Inflammatory macrophage treated with lipopolysaccharide for 1 hour (primary cell): ENCODE measurements at regions not wholly inside any gene's neighbourhood (a gene's known extent, or its start where the extent isn't known, plus 50 kb on each side); places are given as distances from the start of the nearest gene placed in this dataset.

Experiments
- DNase-seq, 2 donors: peaks; one replicate each; pipeline ENCODE4 v3.0.0-alpha.2; 2020 to 2022

DNA sequence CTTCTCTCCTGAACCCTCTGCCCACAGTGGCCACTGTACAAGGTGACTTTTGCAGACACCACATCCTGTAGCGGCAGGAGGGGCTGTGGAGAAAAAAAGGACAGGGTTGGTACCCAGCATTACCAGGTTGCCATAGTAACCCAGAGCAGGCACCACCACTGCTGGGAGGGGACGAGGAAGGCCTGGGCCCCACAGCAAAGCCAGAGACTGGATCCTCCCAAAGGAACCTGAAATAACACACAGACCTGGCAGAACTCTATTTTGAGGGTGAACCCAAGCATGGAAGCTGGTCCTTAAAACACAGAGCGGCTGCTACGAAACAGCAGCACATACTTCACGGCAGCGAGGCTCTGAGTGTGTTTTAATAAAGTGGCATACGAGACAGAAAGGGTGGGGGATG lies 380.6 kb downstream of the CTTN start:
- no peak for DNase-seq

DNA sequence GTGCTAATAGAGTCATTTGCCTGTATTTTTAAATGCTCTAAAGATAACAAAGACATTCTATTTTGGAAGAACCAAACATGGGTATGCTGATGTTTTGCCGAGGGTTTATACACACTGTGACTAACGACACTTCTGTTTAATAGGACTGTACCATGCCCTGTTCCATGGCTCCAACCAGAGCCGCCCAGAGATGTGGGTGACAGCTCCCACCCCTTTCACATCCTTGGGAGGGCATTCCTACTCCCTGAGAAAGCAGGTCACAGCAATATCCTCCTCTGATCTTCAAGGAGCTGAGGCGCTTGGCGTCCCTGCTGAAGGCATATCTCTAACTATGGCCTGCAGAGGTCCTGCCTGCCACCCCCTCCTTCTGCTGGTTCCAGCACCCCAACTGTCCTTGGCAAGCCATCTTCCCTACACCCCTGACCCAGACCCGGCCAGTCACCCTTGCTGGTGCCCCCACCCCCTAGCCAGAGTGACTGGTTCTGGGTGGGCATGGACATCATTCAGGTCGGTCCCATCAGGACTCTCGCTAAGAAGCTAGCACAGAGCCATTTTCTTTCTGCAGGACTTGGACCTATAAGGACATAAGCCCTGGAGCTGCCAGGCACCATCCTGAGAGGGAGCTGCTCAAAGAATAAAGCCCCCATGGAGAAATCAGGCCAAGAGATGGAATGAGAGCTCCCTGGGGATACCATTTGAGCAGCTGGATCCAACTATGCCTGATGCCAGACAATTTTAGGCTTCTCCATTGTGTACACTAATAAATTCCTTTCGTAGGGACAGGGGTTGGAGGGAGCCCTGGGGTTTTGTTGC lies 381.3 kb downstream of the CTTN start:
- no peak for DNase-seq

DNA sequence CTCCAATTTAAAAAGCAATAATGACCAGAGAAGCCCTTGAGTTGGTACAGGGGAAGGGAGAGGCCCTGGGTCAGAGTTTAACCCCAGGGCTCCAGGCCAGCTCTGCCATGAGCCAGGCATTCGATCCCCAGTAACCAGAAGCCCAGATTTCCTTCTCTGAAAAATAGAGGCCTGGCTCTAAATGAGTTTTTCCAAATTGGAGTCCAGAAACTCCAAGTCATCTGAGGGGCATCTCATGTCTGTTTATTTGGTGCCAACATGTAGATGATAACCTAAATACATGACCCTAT lies 381.9 kb downstream of the CTTN start:
- DNase-seq = no peak

DNA sequence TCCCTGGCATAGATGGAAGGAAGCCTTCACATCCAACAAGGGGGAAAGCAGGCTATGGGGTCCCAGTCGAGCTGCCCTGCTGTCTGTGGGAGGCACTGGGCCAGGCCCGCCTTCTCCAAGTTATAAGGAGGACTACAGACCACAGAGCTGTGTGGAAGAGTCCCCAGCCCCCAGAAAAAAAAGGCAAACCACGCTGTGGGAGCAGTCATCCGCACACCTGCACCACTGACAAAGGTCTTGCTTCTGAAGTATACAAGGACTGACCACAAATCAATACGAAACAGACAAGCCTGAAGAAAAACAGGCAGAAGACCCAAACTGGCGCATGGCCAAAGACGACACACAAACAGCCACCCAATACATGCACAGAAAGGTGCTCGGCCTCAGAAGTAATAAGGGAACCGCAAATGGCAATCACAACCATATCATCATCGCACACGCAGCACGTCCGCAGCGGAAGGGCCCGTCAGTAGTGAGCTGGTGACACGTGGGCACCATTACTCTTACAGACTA lies 384.1 kb downstream of the CTTN start:
- no peak for DNase-seq

DNA sequence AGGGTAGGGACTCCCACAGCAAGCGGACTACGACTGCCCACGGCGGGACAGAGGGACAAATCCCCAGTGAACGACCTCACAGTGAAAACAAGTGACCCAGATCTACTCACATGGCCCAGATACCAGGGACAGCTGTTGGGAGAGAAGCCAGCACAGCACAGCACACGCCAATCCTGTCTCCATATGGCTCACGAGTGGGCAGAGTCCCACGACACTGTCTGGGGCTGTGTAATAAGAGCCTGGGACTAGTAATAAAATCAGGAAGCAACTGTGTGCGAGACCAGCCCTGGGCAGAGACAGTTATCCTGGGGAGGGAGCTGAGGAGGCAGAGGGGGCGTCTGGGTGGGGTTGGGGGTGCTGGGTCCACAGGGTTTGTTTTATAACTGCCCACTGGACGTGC lies 385.0 kb downstream of the CTTN start:
- DNase-seq = no peak

DNA sequence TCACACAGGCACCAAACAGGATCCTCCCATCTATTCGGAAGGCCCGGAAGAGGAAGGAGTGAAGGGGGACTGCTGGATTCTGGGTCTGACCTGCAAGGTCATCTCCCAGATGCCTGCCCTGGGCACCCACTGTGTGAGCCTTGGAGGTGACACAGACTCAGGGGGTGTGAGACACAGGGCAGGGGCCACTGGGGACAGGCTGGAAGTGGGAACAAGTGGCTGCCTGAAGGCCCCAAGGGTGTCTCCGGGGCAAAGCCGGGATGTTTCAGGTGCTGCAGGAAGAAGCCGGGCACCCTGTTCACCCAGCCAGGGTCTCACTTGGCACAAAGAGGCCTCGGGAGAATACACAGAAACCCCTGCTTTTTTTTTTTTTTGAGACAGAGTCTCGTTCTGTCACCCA lies 385.5 kb downstream of the CTTN start:
- DNase-seq = no peak

DNA sequence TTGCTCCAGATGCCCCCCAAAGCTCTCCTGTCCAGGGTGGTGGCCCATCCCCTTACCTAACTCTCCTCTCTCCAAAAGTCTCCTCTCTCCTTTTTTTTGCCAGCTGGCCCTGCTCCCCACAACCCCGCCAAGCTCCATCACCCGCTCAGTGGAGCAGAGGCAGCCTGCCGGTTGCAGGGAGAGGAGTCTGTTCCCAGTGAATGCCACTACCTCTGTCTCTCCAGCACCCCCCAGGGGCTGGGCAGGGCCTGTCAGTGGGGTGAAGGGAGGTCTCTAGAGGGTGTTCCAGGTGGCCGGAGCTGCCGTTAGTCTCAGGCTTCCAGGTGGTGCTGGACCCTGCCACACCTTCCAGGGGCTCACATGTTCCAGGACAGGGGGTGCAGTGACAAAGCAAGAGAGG lies 387.0 kb downstream of the CTTN start:
- no peak for DNase-seq

DNA sequence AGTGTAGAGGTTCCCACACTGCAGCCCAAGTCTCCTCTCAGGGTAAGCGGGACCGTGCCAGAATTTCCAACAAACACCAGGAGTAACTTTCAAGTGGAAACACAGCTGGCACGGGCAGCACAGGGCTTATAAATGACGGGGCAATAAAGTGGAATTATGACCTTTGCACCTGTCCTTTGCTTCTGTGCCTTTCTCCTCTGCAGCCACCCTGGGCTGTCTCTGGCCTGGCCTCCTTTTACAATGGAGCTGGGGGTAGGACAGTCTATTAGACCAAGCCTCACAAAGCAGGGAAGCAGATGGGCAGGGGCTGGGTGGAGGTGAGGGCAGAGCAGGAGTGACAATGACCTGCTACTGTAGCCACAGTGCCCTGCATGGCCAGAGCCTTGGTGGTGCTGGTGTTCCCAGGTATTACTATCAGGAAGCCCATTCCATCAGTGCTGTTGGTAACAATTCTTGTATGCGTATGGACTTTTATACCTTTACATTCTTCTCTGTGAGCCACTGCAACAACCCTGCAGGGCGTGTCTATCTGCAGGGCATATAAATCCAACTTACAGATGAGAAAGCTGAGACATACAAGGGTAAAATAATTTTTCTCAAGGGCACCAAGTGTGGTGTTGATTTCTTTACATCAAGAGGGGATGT lies 387.8 kb downstream of the CTTN start:
- DNase-seq = no peak

DNA sequence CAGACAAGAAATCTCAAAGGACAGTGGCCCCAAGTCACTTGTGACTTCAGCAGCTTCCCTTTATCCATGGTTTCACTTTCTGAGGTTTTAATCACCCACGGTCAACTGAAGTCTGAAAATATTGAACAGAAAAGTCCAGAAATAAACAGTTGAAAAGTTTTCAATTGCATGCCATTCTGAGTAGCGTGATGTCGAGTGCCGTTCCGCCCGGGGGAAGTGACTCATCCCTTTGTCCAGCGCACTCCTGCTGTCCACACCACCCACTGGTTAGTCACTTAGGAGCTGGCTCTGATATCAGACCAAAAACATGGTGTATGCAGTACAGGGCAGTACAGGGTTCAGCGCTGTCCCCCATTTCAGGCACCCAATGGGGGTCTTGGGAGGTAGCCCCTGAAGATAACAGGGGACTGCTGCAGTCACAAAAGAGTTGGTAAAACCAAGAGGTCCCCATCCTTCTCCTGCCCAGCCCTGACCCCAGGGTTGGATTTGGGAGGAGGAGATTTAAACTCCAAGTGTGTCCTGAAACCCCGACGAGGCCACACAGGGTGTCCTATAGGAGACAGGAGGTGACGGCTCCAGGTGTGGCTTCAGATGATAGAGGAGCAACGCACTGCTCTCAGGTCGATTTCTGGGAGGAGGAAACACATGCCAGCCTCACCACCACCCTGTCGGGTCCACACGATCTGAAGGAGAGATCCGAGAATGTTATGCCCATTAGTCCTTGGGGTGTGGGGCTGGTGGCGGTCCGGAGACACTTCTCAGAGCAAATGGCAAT lies 390.1 kb downstream of the CTTN start:
- DNase-seq = no peak

DNA sequence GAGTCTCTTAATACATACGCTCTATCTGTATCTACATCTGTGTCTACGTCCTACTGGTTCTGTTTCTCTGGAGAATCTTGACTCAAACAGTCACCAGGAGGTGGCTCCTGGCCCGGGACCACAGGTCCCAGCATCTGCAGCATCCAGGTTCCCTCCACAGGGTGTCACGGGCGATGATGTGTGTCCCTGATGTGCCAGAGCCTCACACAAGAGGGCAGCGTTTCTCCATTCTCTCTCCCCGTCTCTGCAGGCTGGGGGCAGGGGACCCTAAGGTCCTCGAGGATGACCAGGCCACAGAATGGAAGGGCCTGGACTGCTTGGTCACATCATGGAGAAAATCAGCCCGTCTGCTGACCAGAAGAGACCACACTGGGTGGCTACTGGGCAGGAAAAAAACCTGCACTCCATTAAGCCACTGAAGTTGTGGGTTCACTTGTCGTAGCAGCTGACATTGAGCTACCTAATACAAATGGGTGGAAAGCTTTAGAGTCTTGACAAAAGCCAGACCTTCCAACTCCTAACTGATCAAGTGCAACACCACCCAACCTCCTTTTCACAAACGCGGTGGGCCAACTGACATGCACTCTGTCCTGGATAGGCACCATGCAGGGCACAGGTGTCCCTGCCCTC lies 392.5 kb downstream of the CTTN start:
- no peak for DNase-seq

DNA sequence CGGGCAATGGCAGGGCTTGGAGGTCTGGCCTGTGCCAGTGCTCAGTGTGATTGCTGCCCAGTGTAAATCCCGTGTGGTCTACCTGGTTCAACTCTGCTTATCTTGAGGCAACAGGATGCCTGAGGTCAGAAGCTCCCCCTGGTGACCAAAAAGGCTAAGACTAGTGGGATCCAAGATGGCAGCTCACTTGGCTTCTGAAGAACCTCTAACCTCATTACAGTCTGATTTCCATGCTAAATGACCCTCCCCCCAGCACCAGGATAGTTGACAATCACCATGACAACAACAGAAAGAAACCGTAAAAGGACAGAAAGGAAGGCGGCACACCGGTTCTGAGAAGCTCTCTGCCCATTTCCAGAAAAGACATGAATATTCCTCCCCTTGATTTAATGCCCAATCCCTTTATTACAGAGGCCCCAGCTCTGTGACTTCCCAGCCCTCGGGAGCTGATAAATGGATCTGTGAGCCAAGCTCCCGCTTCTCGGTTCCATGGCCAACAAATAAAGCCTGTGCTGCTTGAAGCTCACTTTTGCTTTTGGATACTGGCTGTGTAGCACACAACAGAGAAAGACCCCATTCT lies 398.4 kb downstream of the CTTN start:
- DNase-seq = no peak

DNA sequence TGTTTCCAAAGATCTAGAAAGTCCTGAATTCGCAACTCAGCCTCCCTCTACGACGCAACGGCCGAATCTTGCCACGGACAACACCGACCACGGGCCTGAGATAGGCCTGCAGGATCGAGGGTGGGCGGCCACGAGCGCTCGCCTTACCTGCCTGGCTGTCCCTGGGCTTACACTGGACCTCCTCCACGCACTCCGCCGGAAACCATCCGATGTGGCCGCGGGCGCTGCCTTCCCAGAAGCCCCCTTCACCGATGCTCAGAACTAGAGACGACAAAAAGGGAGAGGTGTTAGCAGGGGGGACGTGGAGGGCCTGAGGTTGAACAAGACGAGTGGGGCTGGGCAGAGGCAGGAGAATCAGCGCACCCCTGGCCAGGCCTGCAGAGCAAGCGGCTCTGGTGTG lies 400.0 kb downstream of the CTTN start:
- no peak for DNase-seq

DNA sequence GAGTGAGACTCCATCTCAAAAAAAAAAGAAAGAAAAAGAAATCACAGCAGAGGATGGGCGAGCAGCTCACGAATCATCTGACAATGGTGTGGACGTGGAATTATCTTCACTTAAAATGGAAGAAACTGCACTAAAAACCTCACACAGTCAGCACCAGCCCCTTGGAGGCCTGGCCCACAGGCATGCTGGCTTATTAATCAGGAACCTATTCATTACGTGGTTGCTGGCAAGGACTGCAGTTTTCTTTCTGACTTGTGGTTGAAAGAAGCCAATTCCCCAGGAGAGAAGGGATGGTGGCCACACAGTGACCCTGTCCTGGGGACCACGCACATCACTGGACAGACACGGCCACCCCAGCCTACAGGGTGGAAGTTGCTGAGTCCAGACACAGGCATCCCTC lies 401.1 kb downstream of the CTTN start:
- no peak for DNase-seq

DNA sequence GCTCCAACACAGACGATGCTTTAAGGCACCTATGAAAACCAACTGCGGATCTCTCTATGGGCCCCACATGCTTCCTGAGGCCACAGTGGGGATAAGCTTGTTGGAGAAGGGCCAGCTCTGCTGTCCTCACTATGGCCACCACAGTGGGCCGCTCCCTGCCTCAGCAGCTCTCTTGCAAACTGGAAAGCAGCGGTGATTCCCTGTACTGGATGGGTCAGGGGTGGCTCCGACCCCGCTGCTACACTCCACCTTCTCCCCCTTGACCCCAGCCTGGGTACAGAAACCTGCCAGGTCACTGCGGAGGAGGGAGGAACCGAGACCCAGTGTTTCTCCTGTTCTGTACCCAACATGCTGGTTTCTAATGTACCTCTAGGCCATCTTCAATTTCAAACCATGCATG lies 403.9 kb downstream of the CTTN start:
- DNase-seq = no peak

DNA sequence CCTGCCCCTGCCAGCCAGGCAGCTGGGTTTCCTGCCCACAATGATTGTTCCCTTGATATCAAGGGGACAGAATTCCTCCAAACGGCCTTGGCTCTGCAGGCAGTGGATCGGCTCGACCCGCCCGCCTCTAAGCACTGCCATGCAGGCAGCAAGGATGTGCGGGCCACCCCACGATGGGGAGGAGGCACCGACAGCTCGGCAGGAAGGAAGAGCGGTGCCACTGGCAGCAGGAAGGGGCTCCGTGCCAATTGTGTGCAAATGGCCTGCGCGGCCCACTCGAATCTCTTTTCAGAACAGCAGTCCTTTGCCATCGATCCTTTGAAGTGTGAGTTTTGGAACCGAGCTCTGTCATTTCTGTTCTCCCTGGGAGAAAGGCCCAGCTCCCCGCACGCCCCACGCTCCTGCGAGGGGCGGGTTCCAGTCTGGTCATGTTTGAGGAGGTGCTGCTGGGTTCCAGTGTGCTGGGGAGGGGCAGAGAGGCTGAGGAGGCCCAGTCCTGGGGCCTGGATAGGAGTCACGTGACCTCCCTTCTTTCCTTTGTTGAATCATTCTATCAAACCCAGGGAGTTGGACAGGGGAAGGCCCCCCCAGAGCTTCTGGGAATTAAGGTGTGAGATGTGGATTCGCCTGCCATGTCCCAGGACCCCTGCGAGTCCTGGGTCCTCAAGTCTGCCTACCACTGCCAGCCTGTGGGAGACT lies 406.0 kb downstream of the CTTN start:
- DNase-seq = no peak

DNA sequence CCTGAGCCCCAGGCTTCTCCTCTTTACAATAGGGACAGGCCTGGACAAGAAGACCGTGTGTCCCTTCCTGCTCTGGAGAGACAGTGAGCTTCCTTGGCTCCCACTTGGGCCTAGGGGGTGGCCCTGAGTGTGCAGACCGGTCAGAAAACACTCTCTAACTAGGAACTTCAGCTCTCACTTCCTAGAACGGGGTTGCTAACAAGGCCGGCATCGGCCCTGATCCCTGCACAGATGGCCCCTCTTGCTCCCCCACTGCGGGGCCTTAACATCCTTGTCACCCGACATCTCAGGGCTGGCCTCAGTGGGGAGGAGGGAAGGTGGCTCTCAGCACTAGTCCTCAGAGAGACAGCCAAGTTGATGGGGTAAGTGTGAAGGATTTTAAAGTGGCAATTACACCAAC lies 406.9 kb downstream of the CTTN start:
- no peak for DNase-seq

DNA sequence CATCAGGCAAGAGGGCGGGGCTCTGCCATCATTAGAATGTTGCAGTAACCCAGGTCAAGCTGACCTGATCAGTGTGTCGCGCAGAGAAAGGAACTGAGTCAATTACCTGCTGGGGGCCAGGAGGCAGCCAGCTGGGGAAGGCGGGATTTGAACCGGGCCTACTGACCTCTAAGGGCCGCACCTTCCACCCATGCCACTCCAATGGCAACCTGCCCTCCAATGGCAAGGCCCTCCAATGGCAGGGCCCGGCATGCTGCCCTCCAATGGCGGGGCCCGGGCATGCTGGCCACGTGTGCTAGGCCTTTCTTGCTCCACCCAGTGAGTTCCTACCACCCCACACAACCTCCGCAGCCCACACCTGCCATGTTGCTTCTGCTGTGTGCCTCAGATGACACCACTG lies 407.6 kb downstream of the CTTN start:
- no peak for DNase-seq

DNA sequence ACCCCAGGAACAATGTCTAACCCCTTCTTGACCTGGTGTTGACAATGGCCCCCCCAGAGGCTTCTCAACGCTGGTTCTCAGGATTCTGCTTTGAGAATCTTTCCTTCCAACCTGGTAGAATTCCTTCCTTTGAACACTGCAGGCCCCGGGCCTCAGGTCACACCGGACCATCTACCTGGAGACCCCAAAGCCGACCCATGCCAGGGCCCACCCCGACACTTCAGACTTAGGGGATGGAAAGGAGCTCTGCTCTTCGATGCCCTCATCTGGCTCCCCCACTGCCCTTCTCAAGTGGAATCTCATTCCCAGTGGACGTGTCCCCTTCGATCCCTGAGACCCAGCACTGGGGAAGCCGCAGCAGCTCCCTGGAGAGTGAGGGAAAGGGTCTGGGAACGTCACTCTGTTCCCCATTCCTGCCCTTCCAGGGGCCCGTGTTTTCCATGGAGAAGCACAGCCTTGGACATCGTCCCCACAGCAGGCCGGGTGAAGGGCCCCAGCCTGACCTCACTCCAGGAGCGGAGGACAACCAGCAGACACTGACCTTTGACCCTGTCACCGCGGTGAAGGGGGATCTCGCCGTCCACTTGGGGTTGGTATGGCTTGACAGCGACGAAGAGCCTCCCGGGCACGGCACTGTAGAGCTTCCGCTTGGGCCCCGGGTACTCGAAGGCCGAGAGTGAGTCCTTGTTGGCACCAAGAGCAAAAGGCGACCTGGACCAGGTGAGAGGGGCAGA lies 408.3 kb downstream of the CTTN start:
- no peak for DNase-seq

DNA sequence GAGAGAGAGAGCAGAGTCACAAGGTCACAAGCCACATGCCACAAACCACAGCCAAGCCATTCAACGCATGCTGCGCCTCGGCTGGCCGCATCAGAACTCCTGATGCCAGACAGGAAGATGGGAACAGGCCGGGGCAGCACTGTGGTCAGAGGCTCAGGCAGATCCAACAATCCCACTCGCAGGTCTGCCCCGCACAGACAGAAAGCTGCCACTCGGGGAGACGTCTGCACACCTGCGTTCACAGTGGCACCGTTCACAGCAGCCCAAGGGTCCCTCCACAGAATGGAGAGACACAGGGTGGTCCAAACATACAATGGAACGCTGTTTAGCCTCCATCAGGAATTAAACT lies 408.8 kb downstream of the CTTN start:
- DNase-seq = no peak

DNA sequence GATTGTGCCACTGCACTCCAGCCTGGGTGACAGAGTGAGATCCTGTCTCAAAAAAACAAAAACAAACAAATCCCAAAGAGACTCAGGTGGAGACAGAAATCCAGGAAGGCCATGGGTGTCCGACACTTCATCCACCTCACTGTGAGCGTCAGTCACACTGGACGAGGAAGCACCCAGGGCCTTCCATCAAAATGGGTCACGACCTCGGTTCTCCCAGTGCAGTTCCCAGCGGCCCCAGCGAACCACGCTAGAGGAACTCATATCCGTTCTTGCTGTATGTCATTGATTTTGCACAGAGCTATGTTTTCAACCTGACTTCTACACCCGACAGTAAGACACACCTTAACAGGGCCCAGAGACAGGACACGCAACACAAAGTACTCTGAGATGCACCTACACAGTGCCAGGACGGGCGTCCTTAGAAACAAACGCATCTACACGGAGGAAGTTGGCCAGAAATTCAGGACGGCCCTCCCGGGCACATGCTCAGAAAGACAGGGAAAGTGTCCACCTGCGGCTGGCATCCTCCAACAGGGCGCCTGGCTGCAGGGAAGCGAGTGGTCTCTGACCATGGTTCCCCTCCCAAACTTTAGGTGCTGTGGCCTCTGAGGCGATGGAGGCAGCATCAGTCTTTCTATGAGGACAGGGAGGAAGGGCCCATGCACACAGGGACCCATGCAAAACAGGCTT lies 410.5 kb downstream of the CTTN start:
- DNase-seq = no peak

DNA sequence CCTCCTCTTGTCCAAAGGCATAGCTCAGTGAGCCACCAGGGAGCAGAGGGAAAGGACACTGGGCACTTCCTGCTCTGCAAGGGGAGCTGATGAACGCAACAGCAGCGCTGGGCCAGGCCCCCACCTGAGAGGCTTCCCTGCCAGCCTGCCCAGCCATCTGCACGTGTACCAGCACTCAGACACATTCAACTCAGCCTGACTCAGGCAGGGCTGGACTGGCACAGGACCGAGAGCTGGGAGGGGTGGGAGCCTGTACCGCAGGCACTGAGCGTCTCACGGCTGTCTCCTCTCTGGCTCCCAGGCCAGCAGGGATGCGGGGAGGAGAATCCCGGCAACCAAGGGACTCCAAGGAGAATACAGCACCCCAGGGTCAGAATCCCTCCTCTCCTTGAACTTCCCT lies 411.8 kb downstream of the CTTN start:
- no peak for DNase-seq
